ENCODE measurements at regions not wholly inside any gene's neighbourhood (a gene's known extent, or its start where the extent isn't known, plus 50 kb on each side); places are given as distances from the start of the nearest gene placed in this dataset.

GRCh38 chr6:25193460-25194171 is 85.6 kb upstream of the CARMIL1 start:
- no peak overlapping the region for H2BK12ac ChIP-seq (ENCODE audit: insufficient read length, low read depth, low read length)
- Mint-ChIP-seq H3K36me3 (ENCODE audit: insufficient read depth in 1 of 3, low read depth in 3 of 3) (no peaks in the 10 kb centered on the region), H3K4me3 (no peak overlapping the region), H3K4me1 (no peaks in the 10 kb centered on the region), H3K27ac (no peak overlapping the region), H3K9me3 (no peaks in the 10 kb centered on the region), H3K27me3 (ENCODE audit: low read depth) (0 out of 2 replicates have a peak, but pooled peaks cover 2% of the 10 kb centered on the region)
- H3K23ac ChIP-seq (ENCODE audit: insufficient read length, low read depth, low read length) = no peak overlapping the region
- no peak overlapping the region for H2AFZ ChIP-seq (ENCODE audit: low read length)
- H2BK120ac ChIP-seq (ENCODE audit: low read depth, low read length, poor library complexity, severe bottlenecking) = no peak overlapping the region
- no peak overlapping the region for H4K5ac ChIP-seq (ENCODE audit: insufficient read length, low read depth, low read length)
- H2BK15ac ChIP-seq (ENCODE audit: low read depth, low read length) = no peak overlapping the region
- no peak overlapping the region for H2BK20ac ChIP-seq (ENCODE audit: low read depth, low read length, poor library complexity, severe bottlenecking)
- no peak overlapping the region for H3K14ac ChIP-seq (ENCODE audit: insufficient read depth, low read length)
- H4K8ac ChIP-seq (replicated peaks; ENCODE audit: insufficient read length, low read depth, low read length) = no peak overlapping the region
- no peak overlapping the region for H3K27ac ChIP-seq (ENCODE audit: insufficient read length, low read depth, low read length)
- H3K18ac ChIP-seq (ENCODE audit: insufficient read length, low read depth, low read length) = no peak overlapping the region
- H3K56ac ChIP-seq (ENCODE audit: insufficient read length, low read depth, low read length) = no peak overlapping the region
- no peaks in the 10 kb centered on the region for H3K4me1 ChIP-seq (ENCODE audit: insufficient read depth, low read length)
- no peaks in the 10 kb centered on the region for H3K27me3 ChIP-seq (ENCODE audit: insufficient read depth, low read length)
- H3K79me1 ChIP-seq (ENCODE audit: insufficient read depth, low read depth, low read length, poor library complexity, severe bottlenecking) = no peaks in the 10 kb centered on the region
- WGBS (ENCODE audit: extremely low coverage, insufficient read length, low lambda C conversion rate) = 100% methylated on average over 1 of the region's 6 CpGs
- H3K9ac ChIP-seq (ENCODE audit: extremely low read depth, insufficient read length, low read length) = no peak overlapping the region
- TF ChIP-seq CTCF (conservative IDR thresholded peaks at IDR 0.05) = no peak
- no peaks in the 10 kb centered on the region for H3K9me3 ChIP-seq (ENCODE audit: control insufficient read depth, low read depth, low read length)
- H3K4ac ChIP-seq (ENCODE audit: low read depth, low read length) = no peak overlapping the region
- H3T11ph ChIP-seq (ENCODE audit: low read length) = no peak overlapping the region
- no peak overlapping the region for H4K91ac ChIP-seq (ENCODE audit: insufficient read length, low read depth, low read length)
- no peak overlapping the region for H2AK5ac ChIP-seq (ENCODE audit: insufficient read length, low read length)
- no peak for DNase-seq
- no peaks in the 10 kb centered on the region for H3K23me2 ChIP-seq (ENCODE audit: insufficient read length, low read depth, low read length, poor library complexity, severe bottlenecking)
- H3K79me2 ChIP-seq (ENCODE audit: insufficient read depth, low read length) = no peaks in the 10 kb centered on the region
- no peaks in the 10 kb centered on the region for H4K20me1 ChIP-seq (ENCODE audit: control insufficient read depth, insufficient read depth, insufficient read length)
- H3K4me2 ChIP-seq (ENCODE audit: insufficient read depth, insufficient read length, low read length) = no peak overlapping the region
- no peak overlapping the region for H2BK5ac ChIP-seq (ENCODE audit: insufficient read length, low read length)

All from H9 (cell line).